Adipocyte (in vitro differentiated cells): ENCODE measurements at regions not wholly inside any gene's neighbourhood (a gene's known extent, or its start where the extent isn't known, plus 50 kb on each side); places are given as distances from the start of the nearest gene placed in this dataset.
A peak's percentile ranks its signal among the peaks of the same experiment; 100 is the strongest.

Experiments
- DNase-seq: peaks from one replicate; pipeline ENCODE4 v3.0.0-alpha.2; 2015; ENCODE audit warnings: low read depth
- H3K27me3 ChIP-seq: replicated peaks from 2 replicates; pipeline ENCODE4 v1.7.0; 2013; ENCODE audit warnings: mild to moderate bottlenecking, low read length, moderate library complexity; ENCODE audit not compliant: control insufficient read depth, insufficient read depth
- H3K36me3 ChIP-seq: 2 replicates; pipeline ENCODE4 v1.7.0; 2013; ENCODE audit warnings: low read length, mild to moderate bottlenecking, moderate library complexity; ENCODE audit not compliant: control insufficient read depth, insufficient read depth, severe bottlenecking
- H3K4me1 ChIP-seq: 2 replicates; pipeline ENCODE4 v1.7.0; 2013; ENCODE audit warnings: mild to moderate bottlenecking, low read length, moderate library complexity; ENCODE audit not compliant: control insufficient read depth, insufficient read depth
- H3K4me3 ChIP-seq: 2 replicates; pipeline ENCODE4 v1.7.0; 2013; ENCODE audit warnings: mild to moderate bottlenecking, low read length, moderate library complexity
- H3K9ac ChIP-seq: 2 replicates; pipeline ENCODE4 v1.7.0; 2013; ENCODE audit warnings: mild to moderate bottlenecking, low read length, moderate library complexity
- H3K9me3 ChIP-seq: 2 replicates; pipeline ENCODE4 v1.7.0; 2013; ENCODE audit warnings: mild to moderate bottlenecking, low read length, moderate library complexity; ENCODE audit not compliant: control insufficient read depth

DNA sequence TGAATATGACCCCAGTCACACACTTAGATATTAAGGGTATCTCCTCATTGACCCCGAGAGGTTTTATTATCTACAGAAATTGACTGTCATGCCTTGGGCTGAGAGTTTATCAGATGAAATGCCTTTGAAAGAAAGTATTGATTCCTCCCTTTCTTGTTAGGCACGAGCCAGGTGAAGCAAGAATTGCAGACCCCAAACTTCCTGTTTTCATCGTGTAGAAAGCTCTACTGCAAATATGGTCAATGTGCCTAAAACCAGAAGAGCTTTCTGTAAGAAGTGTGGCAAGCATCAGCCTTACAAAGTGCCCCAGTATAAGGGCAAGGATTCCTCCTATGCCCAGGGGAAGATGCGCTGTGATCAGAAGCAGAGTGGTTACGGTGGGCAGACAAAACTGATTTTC, 143.9 kb upstream of the FUT8 start:
- H3K36me3 ChIP-seq: no peaks in the 10 kb centered on the region
- H3K9ac ChIP-seq: no peak overlapping the region
- H3K4me1 ChIP-seq: no peaks in the 10 kb centered on the region
- H3K9me3 ChIP-seq: no peaks in the 10 kb centered on the region
- DNase-seq: no peak
- H3K4me3 ChIP-seq: no peak overlapping the region
- no peaks in the 10 kb centered on the region for H3K27me3 ChIP-seq

DNA sequence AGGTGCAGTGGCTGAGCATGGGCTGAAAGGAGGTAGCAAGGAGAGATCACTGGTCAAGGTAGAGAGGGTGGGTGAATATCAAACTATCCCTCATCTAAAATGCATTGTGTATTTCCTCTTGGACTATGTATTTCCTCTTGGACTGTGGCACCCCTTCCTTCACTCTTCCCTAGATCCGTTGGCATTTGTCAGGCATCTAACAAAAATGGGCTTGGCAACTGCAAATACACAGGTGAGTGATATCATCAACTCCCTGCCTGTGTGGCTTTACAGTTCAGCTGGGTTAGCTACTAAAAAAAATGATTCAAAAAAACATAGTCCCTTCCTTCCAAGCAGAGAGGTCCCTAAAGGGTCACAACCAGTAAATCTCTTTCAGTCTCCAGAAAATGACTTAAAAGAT, 142.8 kb upstream of the FUT8 start:
- DNase-seq: no peak
- H3K4me1 ChIP-seq: no peaks in the 10 kb centered on the region
- H3K9me3 ChIP-seq: no peaks in the 10 kb centered on the region
- no peak overlapping the region for H3K9ac ChIP-seq
- H3K36me3 ChIP-seq: no peaks in the 10 kb centered on the region
- H3K4me3 ChIP-seq: no peak overlapping the region
- H3K27me3 ChIP-seq: no peaks in the 10 kb centered on the region

- H3K27me3 ChIP-seq: no peaks in the 10 kb centered on the region
- peak; percentile 56 for DNase-seq
- peaks cover 4% of the 10 kb centered on the region for H3K4me1 ChIP-seq
- no peaks in the 10 kb centered on the region for H3K36me3 ChIP-seq
- H3K4me3 ChIP-seq: no peak overlapping the region
- H3K9ac ChIP-seq: no peak overlapping the region
- no peaks in the 10 kb centered on the region for H3K9me3 ChIP-seq
Measured at GRCh38 chr14:65277027-65277426, 135.5 kb upstream of the FUT8 start.

GRCh38 chr14:65277580-65278270, 134.8 kb upstream of the FUT8 start:
- DNase-seq: peak; percentile 28
- H3K9me3 ChIP-seq: no peaks in the 10 kb centered on the region

DNA sequence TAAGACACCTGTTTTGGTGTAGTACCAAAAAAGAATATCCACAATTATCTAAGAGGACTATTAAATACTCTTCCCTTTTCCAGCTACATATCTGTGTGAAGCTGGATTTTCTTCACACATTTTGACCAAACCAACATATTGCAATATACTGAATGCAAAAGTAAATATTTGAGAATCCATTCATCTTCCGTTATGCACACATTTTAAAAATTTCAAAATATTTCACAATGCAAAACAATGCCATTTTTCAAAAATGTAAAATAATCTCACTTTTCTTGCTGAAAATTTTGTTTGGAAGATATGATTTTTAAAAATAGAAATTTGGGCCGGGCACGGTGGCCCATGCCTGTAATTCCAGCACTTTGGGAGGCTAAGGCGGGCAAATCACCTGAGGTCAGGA, 133.9 kb upstream of the FUT8 start:
- Histone ChIP-seq H3K9me3 (no peaks in the 10 kb centered on the region), H3K4me3 (no peak overlapping the region), H3K36me3 (no peaks in the 10 kb centered on the region), H3K9ac (no peak overlapping the region), H3K4me1 (peaks cover 16% of the 10 kb centered on the region), H3K27me3 (no peaks in the 10 kb centered on the region)
- no peak for DNase-seq

More at GRCh38 chr14:65277580-65278270, 134.8 kb upstream of the FUT8 start:
- no peaks in the 10 kb centered on the region for H3K36me3 ChIP-seq
- no peaks in the 10 kb centered on the region for H3K27me3 ChIP-seq
- H3K4me3 ChIP-seq: no peak overlapping the region
- peaks cover 11% of the 10 kb centered on the region for H3K4me1 ChIP-seq
- H3K9ac ChIP-seq: no peak overlapping the region

- no peak for DNase-seq
- Histone ChIP-seq H3K36me3 (no peaks in the 10 kb centered on the region), H3K4me3 (no peak overlapping the region), H3K27me3 (no peaks in the 10 kb centered on the region), H3K9me3 (no peaks in the 10 kb centered on the region), H3K9ac (no peak overlapping the region), H3K4me1 (peaks cover 16% of the 10 kb centered on the region)
Measured at GRCh38 chr14:65279510-65279909, 133.0 kb upstream of the FUT8 start.

DNA sequence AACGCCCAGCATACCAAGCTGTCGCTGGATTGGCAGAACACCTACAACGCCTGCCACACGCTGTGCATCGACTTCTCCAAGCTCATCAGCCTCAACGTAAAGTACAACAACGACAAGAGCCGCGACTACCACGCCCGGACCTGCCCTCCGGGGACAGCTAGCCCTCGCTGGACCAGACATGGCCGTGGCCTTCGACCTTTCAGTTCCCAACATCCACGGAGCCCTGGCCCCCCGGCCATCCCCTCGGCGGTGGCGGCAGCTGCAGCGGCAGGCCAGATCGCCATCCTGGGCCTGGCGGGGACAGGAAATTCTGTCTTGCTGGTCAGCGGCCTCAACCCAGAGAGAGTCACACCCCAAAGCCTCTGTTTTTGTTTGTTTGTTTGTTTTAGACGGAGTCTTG, 132.6 kb upstream of the FUT8 start:
- no peaks in the 10 kb centered on the region for H3K9me3 ChIP-seq
- H3K27me3 ChIP-seq: no peaks in the 10 kb centered on the region
- DNase-seq: no peak
- no peak overlapping the region for H3K9ac ChIP-seq
- no peaks in the 10 kb centered on the region for H3K36me3 ChIP-seq
- H3K4me1 ChIP-seq: peaks cover 16% of the 10 kb centered on the region
- H3K4me3 ChIP-seq: no peak overlapping the region

GRCh38 chr14:65280653-65281052, 131.9 kb upstream of the FUT8 start:
- H3K4me1 ChIP-seq: peaks cover 16% of the 10 kb centered on the region
- no peaks in the 10 kb centered on the region for H3K9me3 ChIP-seq
- no peak overlapping the region for H3K9ac ChIP-seq
- H3K27me3 ChIP-seq: no peaks in the 10 kb centered on the region
- no peak overlapping the region for H3K4me3 ChIP-seq
- DNase-seq: no peak
- no peaks in the 10 kb centered on the region for H3K36me3 ChIP-seq

- peak; percentile 64 for DNase-seq
- H3K4me3 ChIP-seq: peak overlapping the region; percentile 21
- H3K36me3 ChIP-seq: no peaks in the 10 kb centered on the region
- peak overlapping the region; percentile 28 for H3K9ac ChIP-seq
- peaks cover 16% of the 10 kb centered on the region for H3K4me1 ChIP-seq
- H3K27me3 ChIP-seq: no peaks in the 10 kb centered on the region
- H3K9me3 ChIP-seq: no peaks in the 10 kb centered on the region
Measured at GRCh38 chr14:65281991-65282895, 130.3 kb upstream of the FUT8 start.

- DNase-seq: no peak
- Histone ChIP-seq H3K4me1 (peaks cover 16% of the 10 kb centered on the region), H3K4me3 (peak overlapping the region; percentile 21), H3K9me3 (no peaks in the 10 kb centered on the region), H3K27me3 (no peaks in the 10 kb centered on the region), H3K36me3 (no peaks in the 10 kb centered on the region), H3K9ac (peak overlapping the region; percentile 28)
Measured at GRCh38 chr14:65282896-65283253, 129.7 kb upstream of the FUT8 start.

DNA sequence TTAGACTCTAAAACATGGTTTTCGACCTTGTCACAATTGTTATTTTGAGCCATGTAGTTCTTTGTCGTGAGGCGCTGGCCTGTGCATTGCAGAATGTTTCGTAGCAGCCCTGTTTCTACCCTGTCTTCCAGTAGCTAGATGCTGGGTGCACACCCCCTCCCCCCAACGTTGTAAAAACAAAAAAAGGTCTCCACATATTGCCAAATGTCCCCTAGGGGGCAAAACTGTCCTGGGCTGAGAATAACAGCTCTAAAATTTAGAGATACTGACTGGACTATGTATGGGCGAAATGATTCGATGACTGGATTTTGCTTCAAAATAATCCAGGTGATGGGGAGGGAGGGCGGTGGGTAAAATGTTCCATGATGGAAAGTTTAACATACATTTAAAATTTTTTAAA, 126.1 kb upstream of the FUT8 start:
- no peaks in the 10 kb centered on the region for H3K36me3 ChIP-seq
- H3K9me3 ChIP-seq: no peaks in the 10 kb centered on the region
- peaks cover 16% of the 10 kb centered on the region for H3K4me1 ChIP-seq
- H3K27me3 ChIP-seq: no peaks in the 10 kb centered on the region
- DNase-seq: no peak
- no peak overlapping the region for H3K4me3 ChIP-seq
- no peak overlapping the region for H3K9ac ChIP-seq
